Ascending aorta (tissue), 2 donors: ENCODE measurements at regions not wholly inside any gene's neighbourhood (a gene's known extent, or its start where the extent isn't known, plus 50 kb on each side); places are given as distances from the start of the nearest gene placed in this dataset.

Experiments used
- DNase-seq, 2 donors: peaks; one replicate each; pipeline ENCODE4 v3.0.0-alpha.2; 2019; ENCODE audit warnings: low spot score in 2 of 2
- H3K27ac ChIP-seq, 2 donors: fragments of 200-600 bp; sonication (generic); one replicate each; pipeline ENCODE4 v1.5.1; 2016 to 2017; ENCODE audit warnings: mild to moderate bottlenecking in 1 of 2
- H3K27me3 ChIP-seq: fragments of 200-600 bp; sonication (generic); one replicate; pipeline ENCODE4 v1.5.1; 2017
- H3K36me3 ChIP-seq, 2 donors: fragments of 200-600 bp; sonication (generic); one replicate each; pipeline ENCODE4 v1.5.1; 2016
- H3K4me1 ChIP-seq, 2 donors: fragments of 200-600 bp; sonication (generic); one replicate each; pipeline ENCODE4 v1.5.1; 2016 to 2017; ENCODE audit warnings: mild to moderate bottlenecking in 1 of 2
- H3K4me3 ChIP-seq, 2 donors: fragments of 200-600 bp; sonication (generic); one replicate each; pipeline ENCODE4 v1.5.1; 2016 to 2017; ENCODE audit warnings: mild to moderate bottlenecking in 1 of 2
- H3K9me3 ChIP-seq, 2 donors: fragments of 200-600 bp; sonication (generic); one replicate each; pipeline ENCODE4 v1.5.1; 2016
- CTCF ChIP-seq, 3 experiments: fragments of 200-600 bp in 2 of 3; fragments of 450-650 bp in 1 of 3; sonication (generic) in 2 of 3; IDR thresholded peaks; one replicate each; pipeline ENCODE4 v1.5.1; 2016 to 2019; ENCODE audit warnings: antibody characterized with exemption in 3 of 3, mild to moderate bottlenecking in 1 of 3, moderate library complexity in 1 of 3
- intact Hi-C: fragments of 100-400 bp; cut with DNase I; formaldehyde crosslinking; loops from one replicate; pipeline ENCODE4 v1.15.1; 2023

GRCh38 chr6:43914272-43915147 is 144.5 kb downstream of the VEGFA start:
- Histone ChIP-seq H3K27me3 (no peaks in the 10 kb centered on the region), H3K4me1 (no peaks in the 10 kb centered on the region), H3K4me3 (no peak overlapping the region), H3K27ac (no peak overlapping the region), H3K36me3 (no peaks in the 10 kb centered on the region), H3K9me3 (no peaks in the 10 kb centered on the region)
- DNase-seq, result no peak
- TF ChIP-seq CTCF (IDR thresholded peaks at IDR 0.05), result no peak
- intact Hi-C loops, result no loop called here

GRCh38 chr6:43913375-43914271 is 143.6 kb downstream of the VEGFA start:
- H3K9me3 ChIP-seq, result no peaks in the 10 kb centered on the region
- no peaks in the 10 kb centered on the region for H3K36me3 ChIP-seq
- no peaks in the 10 kb centered on the region for H3K27me3 ChIP-seq
- intact Hi-C loops, result no loop called here
- no peak overlapping the region for H3K27ac ChIP-seq
- H3K4me1 ChIP-seq, result no peaks in the 10 kb centered on the region
- DNase-seq, result no peak
- TF ChIP-seq CTCF (IDR thresholded peaks at IDR 0.05), result no peak
- no peak overlapping the region for H3K4me3 ChIP-seq

- no peaks in the 10 kb centered on the region for H3K36me3 ChIP-seq
- no peaks in the 10 kb centered on the region for H3K27me3 ChIP-seq
- intact Hi-C loops, result no loop called here
- DNase-seq, result no peak
- no peak overlapping the region for H3K27ac ChIP-seq
- no peaks in the 10 kb centered on the region for H3K9me3 ChIP-seq
- no peak for TF ChIP-seq CTCF (IDR thresholded peaks at IDR 0.05)
- no peaks in the 10 kb centered on the region for H3K4me1 ChIP-seq
- H3K4me3 ChIP-seq, result no peak overlapping the region
These were observed 142.8 kb downstream of the VEGFA start for GRCh38 chr6:43912598-43913371.

GRCh38 chr6:43912116-43912577 is 142.1 kb downstream of the VEGFA start:
- Histone ChIP-seq H3K27me3 (no peaks in the 10 kb centered on the region), H3K4me1 (no peaks in the 10 kb centered on the region), H3K36me3 (no peaks in the 10 kb centered on the region), H3K4me3 (no peak overlapping the region), H3K27ac (no peak overlapping the region), H3K9me3 (no peaks in the 10 kb centered on the region)
- no peak for DNase-seq
- intact Hi-C loops, result no loop called here
- TF ChIP-seq CTCF (IDR thresholded peaks at IDR 0.05), result no peak

GRCh38 chr6:43911354-43912115 is 141.5 kb downstream of the VEGFA start:
- Histone ChIP-seq H3K27me3 (no peaks in the 10 kb centered on the region), H3K36me3 (no peaks in the 10 kb centered on the region)

More at GRCh38 chr6:43911354-43912115, 141.5 kb downstream of the VEGFA start:
- no peak overlapping the region for H3K4me3 ChIP-seq
- H3K9me3 ChIP-seq, result no peaks in the 10 kb centered on the region
- no peak overlapping the region for H3K27ac ChIP-seq
- no peak for DNase-seq
- no peak for TF ChIP-seq CTCF (IDR thresholded peaks at IDR 0.05)
- no peaks in the 10 kb centered on the region for H3K4me1 ChIP-seq
- intact Hi-C loops, result no loop called here
